ENCODE measurements at regions not wholly inside any gene's neighbourhood (a gene's known extent, or its start where the extent isn't known, plus 50 kb on each side); places are given as distances from the start of the nearest gene placed in this dataset.

DNA sequence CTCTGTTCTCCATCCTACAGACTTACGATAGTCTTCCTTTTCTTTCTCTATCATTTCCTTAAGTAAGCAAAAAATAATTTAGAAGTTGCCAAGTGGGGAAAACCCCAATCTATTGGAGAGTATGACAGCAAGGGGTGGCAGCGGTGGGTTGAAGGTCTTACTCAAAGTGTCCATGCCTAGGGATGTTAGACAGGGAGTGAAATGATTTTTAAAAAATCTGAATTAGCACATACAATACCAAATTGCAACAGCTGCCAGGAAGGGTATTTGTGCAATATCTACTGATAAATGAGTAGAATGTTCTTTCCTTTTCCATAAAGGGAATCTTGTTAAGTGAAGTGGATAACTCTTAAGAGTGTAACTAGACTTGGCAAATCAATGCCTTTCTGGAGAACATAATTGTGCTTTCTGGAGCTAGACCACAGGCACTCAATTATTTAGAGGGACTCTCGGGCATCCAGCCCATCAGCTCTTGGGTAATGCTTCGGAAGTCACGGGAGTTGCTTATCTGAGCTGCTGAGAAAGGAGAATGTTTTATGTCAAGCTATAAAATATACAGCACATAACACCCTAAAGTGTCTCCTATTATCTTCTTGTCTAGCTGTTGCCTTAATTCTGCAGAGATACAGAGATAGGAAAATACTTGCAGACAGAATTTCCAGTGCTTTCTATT, 151.5 kb downstream of the KCNJ2 start:
- WGBS, result 70% methylated on average over 5 of the region's 5 CpGs
- Histone ChIP-seq H3K4me3 (no peak overlapping the region), H3K27ac (replicated peaks in 1 of 4) (no peak overlapping the region), H3K4me1 (peaks cover 0 to 9% (median 3%) of the 10 kb centered on the region in 4 donors), H3K27me3 (no peaks in the 10 kb centered on the region), H3K9me3 (no peaks in the 10 kb centered on the region), H3K36me3 (no peaks in the 10 kb centered on the region)
- intact Hi-C loops (cut with DNase I), result no loop called here
- no peak for DNase-seq (ENCODE audit: extremely low spot score)
- TF ChIP-seq, protein P1, sequence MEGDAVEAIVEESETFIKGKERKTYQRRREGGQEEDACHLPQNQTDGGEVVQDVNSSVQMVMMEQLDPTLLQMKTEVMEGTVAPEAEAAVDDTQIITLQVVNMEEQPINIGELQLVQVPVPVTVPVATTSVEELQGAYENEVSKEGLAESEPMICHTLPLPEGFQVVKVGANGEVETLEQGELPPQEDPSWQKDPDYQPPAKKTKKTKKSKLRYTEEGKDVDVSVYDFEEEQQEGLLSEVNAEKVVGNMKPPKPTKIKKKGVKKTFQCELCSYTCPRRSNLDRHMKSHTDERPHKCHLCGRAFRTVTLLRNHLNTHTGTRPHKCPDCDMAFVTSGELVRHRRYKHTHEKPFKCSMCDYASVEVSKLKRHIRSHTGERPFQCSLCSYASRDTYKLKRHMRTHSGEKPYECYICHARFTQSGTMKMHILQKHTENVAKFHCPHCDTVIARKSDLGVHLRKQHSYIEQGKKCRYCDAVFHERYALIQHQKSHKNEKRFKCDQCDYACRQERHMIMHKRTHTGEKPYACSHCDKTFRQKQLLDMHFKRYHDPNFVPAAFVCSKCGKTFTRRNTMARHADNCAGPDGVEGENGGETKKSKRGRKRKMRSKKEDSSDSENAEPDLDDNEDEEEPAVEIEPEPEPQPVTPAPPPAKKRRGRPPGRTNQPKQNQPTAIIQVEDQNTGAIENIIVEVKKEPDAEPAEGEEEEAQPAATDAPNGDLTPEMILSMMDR (IDR thresholded peaks at IDR 0.05), result no peak
- TF ChIP-seq POLR2A (IDR thresholded peaks at IDR 0.05; ENCODE audit: low read depth) (no peak), POLR2AphosphoS5 (IDR thresholded peaks at IDR 0.05) (no peak), EP300 (IDR thresholded peaks at IDR 0.05) (no peak)

GRCh38 chr17:70321352-70321751, 152.0 kb downstream of the KCNJ2 start:
- TF ChIP-seq, protein P1 (IDR thresholded peaks at IDR 0.05), result no peak
- TF ChIP-seq EP300 (IDR thresholded peaks at IDR 0.05), result no peak
- H3K4me1 ChIP-seq, result peaks cover 0 to 9% (median 3%) of the 10 kb centered on the region in 4 donors
- intact Hi-C loops (cut with DNase I), result no loop called here
- no peak for DNase-seq (ENCODE audit: extremely low spot score)
- H3K9me3 ChIP-seq, result no peaks in the 10 kb centered on the region
- 77% methylated on average over 4 of the region's 4 CpGs for WGBS
- no peaks in the 10 kb centered on the region for H3K27me3 ChIP-seq
- H3K36me3 ChIP-seq, result no peaks in the 10 kb centered on the region
- no peak overlapping the region for H3K27ac ChIP-seq (replicated peaks in 1 of 4)
- no peak overlapping the region for H3K4me3 ChIP-seq

GRCh38 chr17:70323269-70323668, 153.9 kb downstream of the KCNJ2 start:
- intact Hi-C loops (cut with DNase I), result no loop called here
- Histone ChIP-seq H3K4me1 (peaks cover 0 to 6% (median 0%) of the 10 kb centered on the region in 4 donors), H3K9me3 (no peaks in the 10 kb centered on the region), H3K27me3 (no peaks in the 10 kb centered on the region), H3K27ac (replicated peaks in 1 of 4) (no peak overlapping the region), H3K36me3 (no peaks in the 10 kb centered on the region), H3K4me3 (no peak overlapping the region)
- DNase-seq (ENCODE audit: extremely low spot score), result no peak
- 92% methylated on average over 2 of the region's 2 CpGs for WGBS
- TF ChIP-seq EP300 (IDR thresholded peaks at IDR 0.05) (no peak), POLR2AphosphoS5 (IDR thresholded peaks at IDR 0.05) (no peak), POLR2A (IDR thresholded peaks at IDR 0.05; ENCODE audit: low read depth) (no peak)
- TF ChIP-seq, protein P1 (IDR thresholded peaks at IDR 0.05), result no peak

DNA sequence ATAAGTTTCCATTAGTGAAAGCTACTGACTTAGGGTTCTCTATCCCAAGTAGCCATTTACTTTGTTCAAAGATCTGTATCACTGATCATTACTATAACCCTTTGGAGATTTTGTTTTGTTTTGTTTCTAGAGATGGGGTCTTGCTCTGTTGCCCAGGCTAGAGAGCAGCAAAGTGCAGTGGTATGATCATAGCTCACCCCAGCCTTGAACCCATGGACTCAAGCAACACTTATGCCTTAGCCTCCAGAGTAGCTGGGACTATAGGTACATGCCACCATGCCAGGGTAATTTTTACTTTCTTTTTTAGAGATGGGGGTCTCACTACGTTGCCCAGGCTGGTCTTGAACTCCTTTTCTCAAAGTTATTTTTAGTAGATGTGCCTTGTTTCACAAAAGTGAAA, 154.7 kb downstream of the KCNJ2 start:
- Histone ChIP-seq H3K27me3 (no peaks in the 10 kb centered on the region), H3K36me3 (no peaks in the 10 kb centered on the region), H3K4me3 (no peak overlapping the region), H3K9me3 (no peaks in the 10 kb centered on the region), H3K4me1 (peaks cover 0 to 6% (median 0%) of the 10 kb centered on the region in 4 donors), H3K27ac (replicated peaks in 1 of 4) (no peak overlapping the region)
- WGBS, result 89% methylated on average over 1 of the region's 1 CpG
- intact Hi-C loops (cut with DNase I), result no loop called here
- TF ChIP-seq POLR2A (IDR thresholded peaks at IDR 0.05; ENCODE audit: low read depth), result no peak
- TF ChIP-seq, protein P1 (IDR thresholded peaks at IDR 0.05), result no peak
- no peak for TF ChIP-seq EP300 (IDR thresholded peaks at IDR 0.05)
- TF ChIP-seq POLR2AphosphoS5 (IDR thresholded peaks at IDR 0.05), result no peak
- DNase-seq (ENCODE audit: extremely low spot score), result no peak

DNA sequence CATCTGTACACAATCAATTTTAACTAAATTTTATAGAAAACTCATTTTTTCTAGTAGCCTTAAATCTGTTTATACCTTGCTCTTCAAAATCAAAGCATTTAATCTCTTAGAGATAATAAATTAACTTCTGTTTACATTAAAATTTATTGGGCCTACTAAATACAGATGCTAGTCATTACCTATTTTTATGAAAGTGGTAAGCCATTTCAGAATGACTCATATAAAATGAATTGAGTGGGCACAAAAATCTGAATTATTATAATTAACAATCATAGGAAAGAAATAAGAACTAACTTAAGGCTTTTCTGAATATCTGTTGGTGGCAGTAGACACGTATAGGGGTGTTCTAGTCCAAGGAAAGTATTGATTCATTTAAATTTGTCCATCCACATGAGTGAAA, 157.9 kb downstream of the KCNJ2 start:
- Histone ChIP-seq H3K36me3 (no peaks in the 10 kb centered on the region), H3K27me3 (no peaks in the 10 kb centered on the region), H3K4me1 (no peaks in the 10 kb centered on the region), H3K4me3 (no peak overlapping the region), H3K27ac (replicated peaks in 1 of 4) (no peak overlapping the region), H3K9me3 (no peaks in the 10 kb centered on the region)
- WGBS, result 78% methylated on average over 1 of the region's 1 CpG
- intact Hi-C loops (cut with DNase I), result no loop called here
- TF ChIP-seq POLR2AphosphoS5 (IDR thresholded peaks at IDR 0.05) (no peak), POLR2A (IDR thresholded peaks at IDR 0.05; ENCODE audit: low read depth) (no peak), EP300 (IDR thresholded peaks at IDR 0.05) (no peak)
- TF ChIP-seq, protein P1 (IDR thresholded peaks at IDR 0.05), result no peak
- no peak for DNase-seq (ENCODE audit: extremely low spot score)
